Stimulated activated naive CD4-positive, alpha-beta T cell treated with Interleukin-2 at 50 U/mL for 16 hours (primary cell): ENCODE measurements at regions not wholly inside any gene's neighbourhood (a gene's known extent, or its start where the extent isn't known, plus 50 kb on each side); places are given as distances from the start of the nearest gene placed in this dataset.

Source experiments
- DNase-seq: peaks from one replicate; lab custom pipeline; 2025; lab: John Stamatoyannopoulos, UW

DNA sequence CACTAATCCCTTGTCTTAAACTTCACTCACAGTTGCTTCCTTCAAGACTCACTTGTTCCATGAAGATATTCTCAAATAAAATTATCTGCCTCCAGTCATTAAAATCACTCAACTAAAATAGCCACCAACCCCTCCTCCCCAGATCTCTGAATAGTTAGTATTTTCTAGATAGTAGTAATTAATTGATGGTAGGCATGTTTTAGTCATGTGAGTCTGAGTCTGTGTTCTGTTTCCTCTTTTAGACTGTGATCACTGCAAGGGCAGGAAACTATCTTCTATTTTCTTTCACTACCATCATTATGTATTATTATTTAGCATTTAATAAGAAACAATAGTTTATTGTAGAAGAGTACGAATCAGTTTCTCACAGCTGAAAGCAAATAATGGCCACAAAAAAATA is 1080.5 kb downstream of the IGSF11 start:
- DNase-seq, result no peak

GRCh38 chr3:117955196-117955595 is 1079.5 kb downstream of the IGSF11 start:
- no peak for DNase-seq

GRCh38 chr3:117958027-117958426 is 1076.6 kb downstream of the IGSF11 start:
- no peak for DNase-seq

DNA sequence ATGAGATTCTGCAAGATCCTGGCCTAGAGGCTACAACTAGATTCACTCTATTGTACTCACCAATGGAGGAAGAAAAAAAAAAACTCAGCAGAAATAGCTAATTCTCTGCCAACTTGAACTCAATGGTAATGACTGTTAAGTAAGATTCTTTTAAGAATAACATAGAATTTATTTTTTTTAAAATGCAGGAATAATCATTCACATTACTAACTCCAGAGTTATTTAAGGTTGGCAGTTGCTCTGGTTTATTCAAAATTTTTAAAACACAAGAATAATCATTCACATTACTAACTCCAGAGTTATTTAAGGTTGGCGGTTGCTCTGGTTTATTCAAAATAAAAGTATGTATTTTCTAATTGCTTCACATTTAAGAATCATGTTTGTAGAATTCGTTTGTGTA is 1071.9 kb downstream of the IGSF11 start:
- no peak for DNase-seq

GRCh38 chr3:117963858-117964257 is 1070.8 kb downstream of the IGSF11 start:
- DNase-seq, result no peak

DNA sequence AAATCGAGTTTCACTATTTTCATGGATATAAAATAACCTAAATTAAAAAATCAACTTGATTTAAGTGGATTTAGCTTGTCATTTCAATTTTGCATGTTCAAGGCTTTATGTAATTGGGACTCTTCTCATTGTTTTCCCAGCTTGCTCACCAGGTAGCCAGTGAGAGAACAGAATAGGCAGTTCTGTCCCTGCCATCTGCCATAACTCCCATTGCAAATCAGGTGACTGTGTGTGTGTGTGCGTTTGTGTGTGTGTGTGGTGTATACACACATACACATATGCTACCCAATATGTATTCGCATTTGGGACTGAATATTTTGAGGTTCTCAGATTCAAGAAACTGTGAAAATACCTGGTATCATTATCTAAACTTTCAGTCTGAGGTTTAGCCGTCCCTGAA is 1069.8 kb downstream of the IGSF11 start:
- no peak for DNase-seq

- DNase-seq, result no peak
Measured at GRCh38 chr3:117977504-117978228, 1057.0 kb downstream of the IGSF11 start.

- DNase-seq, result no peak
Measured at GRCh38 chr3:117979466-117979865, 1055.2 kb downstream of the IGSF11 start.

DNA sequence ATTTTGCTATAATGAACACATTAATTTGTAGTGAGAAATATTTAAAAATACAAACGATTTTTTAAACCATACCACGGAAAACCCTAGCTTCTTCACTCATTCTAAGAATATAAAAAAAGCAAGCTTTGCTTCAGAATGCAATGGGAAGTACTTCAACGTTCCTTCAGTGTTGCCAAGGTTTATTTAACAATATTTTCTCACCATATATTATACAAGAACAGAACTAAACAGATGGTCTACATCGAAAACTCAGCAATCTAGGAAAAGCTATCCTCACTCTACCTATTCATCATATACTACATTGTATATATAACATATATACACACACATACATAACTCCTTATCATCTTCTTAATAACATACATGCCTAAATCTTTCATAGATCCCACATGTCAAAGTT is 1047.4 kb downstream of the IGSF11 start:
- no peak for DNase-seq

GRCh38 chr3:117989982-117990381 is 1044.7 kb downstream of the IGSF11 start:
- DNase-seq, result no peak

DNA sequence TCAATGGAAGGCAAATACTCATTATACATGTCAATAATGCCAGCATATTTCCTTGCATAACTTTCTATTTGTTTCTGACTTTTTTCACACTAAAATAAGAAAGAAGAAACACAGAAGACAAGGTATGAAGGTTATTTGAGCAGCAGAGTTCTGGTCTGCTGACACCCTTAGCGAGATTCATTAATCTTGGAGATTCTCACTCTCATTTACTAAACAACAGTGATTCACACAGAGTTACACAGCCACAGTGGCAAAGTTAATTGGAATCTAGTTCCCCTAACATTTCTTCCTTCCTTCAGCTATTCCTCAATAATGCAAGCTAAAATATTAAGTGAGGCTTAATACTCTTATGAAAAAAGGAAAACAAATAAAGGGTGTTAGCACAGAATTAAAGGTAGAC is 1044.0 kb downstream of the IGSF11 start:
- DNase-seq, result no peak

DNA sequence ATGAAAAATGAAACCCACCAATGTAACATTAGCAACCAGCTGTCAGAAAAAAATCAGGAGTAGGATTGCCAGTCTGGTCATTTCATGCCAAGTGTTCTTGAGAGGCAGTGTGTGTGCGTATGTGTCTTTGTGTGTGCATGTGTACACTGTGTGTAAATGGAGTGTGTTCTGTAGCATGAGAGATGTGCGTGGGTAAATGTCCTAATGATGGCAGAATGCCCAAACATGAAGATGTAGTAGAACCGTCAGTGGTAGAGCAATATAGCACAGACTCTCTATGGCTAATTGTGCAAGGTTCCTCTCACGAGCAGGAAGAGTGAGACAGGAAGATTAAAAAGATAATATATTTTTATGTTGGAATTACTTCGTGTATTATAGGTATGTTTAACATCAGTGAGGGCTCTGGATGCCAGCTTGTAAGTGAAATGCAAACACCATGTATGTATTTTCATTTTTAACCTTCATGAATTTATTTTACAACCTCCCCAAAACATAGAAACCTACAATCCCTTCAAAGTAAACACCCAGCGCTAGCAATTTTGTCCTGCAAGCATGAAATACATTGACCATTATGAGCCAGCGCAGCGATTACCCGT is 1038.7 kb downstream of the IGSF11 start:
- DNase-seq, result no peak

DNA sequence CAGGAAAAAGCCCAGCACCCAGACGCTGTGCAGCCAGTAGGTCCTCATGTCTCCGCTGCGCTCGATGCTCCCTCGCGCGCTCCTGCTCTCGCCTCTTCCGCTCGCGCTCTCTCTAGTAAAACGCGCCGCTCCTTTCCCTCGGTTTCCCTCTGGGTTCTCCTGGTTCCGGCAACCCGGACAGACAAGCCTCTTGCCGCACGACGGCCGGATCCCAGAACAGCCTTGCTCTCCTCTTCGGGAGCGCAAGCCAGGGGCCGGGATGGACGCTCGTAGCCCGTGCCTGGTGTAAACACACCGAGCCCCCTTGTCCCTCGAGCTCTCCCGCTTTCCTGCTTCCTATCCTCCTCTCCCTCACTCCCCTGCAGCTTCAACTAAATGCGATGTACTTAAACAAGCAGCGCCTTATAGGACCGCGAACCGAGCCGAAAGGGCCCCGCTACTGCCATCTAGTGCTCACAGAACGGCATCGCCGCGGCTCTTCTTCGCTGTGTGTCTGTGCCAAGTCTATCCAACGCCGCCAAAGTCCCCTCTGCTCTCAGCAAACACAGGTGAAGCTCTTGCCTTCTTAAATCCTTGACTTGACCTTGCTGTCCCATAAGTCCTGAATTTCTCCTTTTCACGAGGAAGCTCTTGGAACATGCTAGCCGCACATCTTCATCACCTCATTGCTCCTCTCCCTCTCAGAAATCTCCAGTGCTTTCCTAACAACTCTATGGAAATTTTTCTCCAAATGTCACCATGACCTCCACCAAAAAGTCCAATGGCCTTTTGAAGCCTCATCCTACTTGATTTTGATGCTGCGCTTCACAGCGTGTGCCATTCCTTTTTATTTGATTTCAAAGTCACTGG is 1037.2 kb downstream of the IGSF11 start:
- no peak for DNase-seq

DNA sequence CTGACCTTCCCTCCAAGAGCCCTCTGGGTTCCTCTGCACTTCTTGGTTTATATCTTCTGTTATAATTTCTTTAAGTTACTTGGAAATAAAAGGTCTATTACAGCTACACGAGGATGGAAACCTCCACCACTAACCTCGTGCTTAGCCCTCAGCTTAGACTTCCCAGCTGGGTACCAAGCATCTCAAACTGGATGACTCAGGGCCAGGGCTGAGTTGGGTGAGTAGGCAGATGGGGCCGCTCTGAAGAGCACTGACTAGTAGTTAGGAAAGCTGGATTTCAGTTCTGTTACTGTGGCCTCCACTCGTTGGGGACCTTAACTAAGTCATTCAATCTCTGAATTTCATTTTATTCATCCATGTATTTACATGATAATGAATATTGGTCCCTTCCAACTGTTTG is 1036.6 kb downstream of the IGSF11 start:
- no peak for DNase-seq

GRCh38 chr3:118000219-118000618 is 1034.4 kb downstream of the IGSF11 start:
- DNase-seq, result no peak

- no peak for DNase-seq
Measured at GRCh38 chr3:118001380-118001779, 1033.3 kb downstream of the IGSF11 start.

- no peak for DNase-seq
Measured at GRCh38 chr3:118011910-118012309, 1022.7 kb downstream of the IGSF11 start.

DNA sequence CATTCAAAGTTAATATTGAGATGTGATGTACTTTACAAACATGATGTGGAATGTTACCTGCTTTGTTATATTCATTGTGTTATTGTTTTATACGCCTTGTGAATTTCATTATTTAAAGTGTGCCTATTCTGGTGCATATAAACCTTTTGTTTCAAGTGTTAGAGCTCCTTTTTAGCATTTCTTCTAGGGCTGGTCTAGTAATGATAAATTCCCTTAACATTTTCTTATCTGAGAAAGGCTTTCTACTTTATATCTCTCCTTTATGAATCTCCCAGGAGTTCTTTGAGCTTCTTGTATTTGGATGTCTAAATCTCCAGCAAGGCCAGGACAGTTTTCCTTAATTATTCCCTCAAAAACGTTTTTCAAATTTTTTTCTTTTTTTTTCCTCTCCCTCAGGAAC is 1005.6 kb downstream of the IGSF11 start:
- no peak for DNase-seq

DNA sequence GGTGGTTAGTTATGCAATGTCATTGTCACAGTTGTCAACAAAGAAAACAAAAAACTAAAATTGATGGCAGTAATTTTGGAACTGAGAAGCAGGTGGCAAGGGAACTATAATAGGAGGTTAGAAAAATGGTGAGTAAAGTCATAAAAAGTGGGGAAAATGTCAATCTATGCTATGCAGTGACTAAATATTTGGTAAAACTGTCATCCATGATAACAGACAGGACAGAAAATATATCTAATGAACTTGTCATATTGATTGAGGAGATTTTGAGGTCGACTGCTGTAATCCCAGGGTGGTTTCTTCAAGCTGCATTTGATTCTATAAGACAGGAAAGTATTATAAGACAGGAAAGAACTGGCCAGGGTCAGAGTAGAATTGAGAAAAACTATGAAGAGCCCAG is 998.4 kb downstream of the IGSF11 start:
- no peak for DNase-seq

DNA sequence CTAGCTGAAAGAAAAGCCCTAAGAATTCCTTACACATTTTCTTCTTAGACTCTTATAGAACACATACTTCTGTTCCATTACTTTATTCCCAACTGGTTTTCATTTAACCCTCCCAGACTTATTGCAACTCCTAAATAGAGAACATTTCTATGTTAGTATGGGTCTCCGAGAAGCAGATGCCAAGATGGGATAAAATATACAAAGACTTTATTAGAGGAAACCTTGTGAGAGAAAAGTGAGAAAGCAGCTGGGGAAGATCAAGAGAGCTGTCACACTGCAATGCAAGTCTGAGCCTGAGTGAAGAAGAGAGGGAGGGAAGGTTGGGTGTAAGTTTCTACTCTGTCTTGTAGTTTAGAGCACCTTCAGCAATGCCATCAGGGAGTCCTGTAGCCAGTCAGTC is 979.3 kb downstream of the IGSF11 start:
- no peak for DNase-seq

DNA sequence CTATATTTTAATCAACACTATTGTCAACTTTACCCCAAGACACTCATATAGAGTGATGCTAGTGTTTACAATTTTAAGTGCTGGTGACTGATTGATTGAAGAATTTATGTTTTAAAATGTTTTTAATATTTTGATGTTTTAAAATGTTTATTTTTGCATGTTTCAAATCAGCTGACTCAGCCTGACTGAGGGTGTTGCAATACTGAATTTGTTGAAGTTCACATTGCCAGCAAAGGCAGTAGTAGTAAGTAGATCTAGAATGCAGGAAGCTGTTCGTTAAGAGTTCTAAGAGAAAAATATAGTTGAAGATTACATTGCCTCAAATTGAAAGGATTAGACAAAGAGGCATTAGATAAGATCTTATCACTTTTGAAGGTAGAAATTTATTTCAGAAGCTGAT is 977.6 kb downstream of the IGSF11 start:
- DNase-seq, result no peak

- DNase-seq, result no peak
Measured at GRCh38 chr3:118059096-118059495, 975.5 kb downstream of the IGSF11 start.

- DNase-seq, result no peak
Measured at GRCh38 chr3:118067439-118067838, 967.2 kb downstream of the IGSF11 start.
